PFSK-1 (cell line): ENCODE measurements at regions not wholly inside any gene's neighbourhood (a gene's known extent, or its start where the extent isn't known, plus 50 kb on each side); places are given as distances from the start of the nearest gene placed in this dataset.

Experiments
- POLR2AphosphoS5 ChIP-seq: IDR thresholded peaks from 2 replicates; pipeline ENCODE4 v1.6.1; 2012; ENCODE audit warnings: low read depth, mild to moderate bottlenecking, control low read depth, low read length, moderate library complexity
- REST ChIP-seq, 2 experiments: IDR thresholded peaks; 2 replicates each; pipeline versions ENCODE4 v1.6.1 to v1.8.0; 2011 to 2012; ENCODE audit warnings: low read depth in 2 of 2, low read length in 2 of 2, control low read depth in 1 of 2, inconsistent platforms in 1 of 2, mild to moderate bottlenecking in 1 of 2, moderate library complexity in 1 of 2; ENCODE audit not compliant: insufficient read depth in 1 of 2
- SIN3A ChIP-seq: IDR thresholded peaks from 2 replicates; pipeline ENCODE4 v1.6.1; 2012; ENCODE audit warnings: mild to moderate bottlenecking, low read length, moderate library complexity, borderline replicate concordance; ENCODE audit not compliant: insufficient read depth

GRCh38 chr13:103528437-103528836 lies 462.2 kb upstream of the SLC10A2 start:
- TF ChIP-seq SIN3A (no peak), POLR2AphosphoS5 (no peak), REST (IDR thresholded peaks at IDR 0.05; ENCODE audit: insufficient read depth in 1 of 2, low read depth in 2 of 2, low read length in 2 of 2) (no peak)
